Epidermal melanocyte (primary cell): ENCODE measurements at regions not wholly inside any gene's neighbourhood (a gene's known extent, or its start where the extent isn't known, plus 50 kb on each side); places are given as distances from the start of the nearest gene placed in this dataset.
"Not testable (repeated sequence)": the region's sequence is repeated elsewhere in the genome, so short reads cannot be mapped to it uniquely, and the experiment has no call there.

Source experiments
- DNase-seq: peaks from one replicate; pipeline ENCODE4 v3.0.0; 2011; ENCODE audit warnings: low spot score; ENCODE audit not compliant: insufficient read length

DNA sequence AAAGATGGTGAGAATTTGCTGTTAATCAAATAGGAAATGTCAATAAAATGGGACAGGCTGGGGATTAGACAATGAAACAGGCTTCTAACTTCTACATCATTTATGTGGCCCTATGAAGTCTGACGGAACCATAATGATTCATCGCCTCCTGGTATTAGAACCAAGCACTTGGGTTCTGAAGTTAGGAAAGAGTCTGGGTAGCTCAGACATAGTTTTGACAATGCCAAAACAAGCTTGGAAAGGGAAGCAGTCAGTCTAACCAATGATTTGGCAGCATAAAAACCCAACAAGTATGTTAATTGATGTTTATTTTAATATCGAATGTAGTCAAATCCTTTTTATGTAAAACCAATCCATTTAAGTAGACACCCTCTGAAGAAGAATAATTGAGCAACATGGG is 160.8 kb upstream of the RSPO3 start:
- no peak for DNase-seq

DNA sequence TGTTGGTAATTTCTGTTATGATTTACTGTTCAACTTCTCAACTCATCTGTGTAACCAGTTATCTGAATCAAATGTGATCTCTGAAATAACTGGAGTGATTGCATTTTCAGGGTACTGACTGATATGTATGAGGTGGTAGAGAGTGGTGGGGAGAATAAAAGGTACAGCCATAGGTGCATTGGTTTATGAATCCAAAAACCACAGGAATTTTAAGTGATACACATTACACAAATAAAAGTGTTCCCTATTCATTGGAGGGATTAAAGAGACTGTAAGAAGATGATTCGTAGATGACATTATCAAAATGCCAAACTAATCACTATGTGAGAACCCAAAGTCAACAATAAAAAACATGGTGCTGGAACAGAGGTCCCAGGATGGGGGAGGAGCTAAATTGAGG is 158.7 kb upstream of the RSPO3 start:
- no peak for DNase-seq

DNA sequence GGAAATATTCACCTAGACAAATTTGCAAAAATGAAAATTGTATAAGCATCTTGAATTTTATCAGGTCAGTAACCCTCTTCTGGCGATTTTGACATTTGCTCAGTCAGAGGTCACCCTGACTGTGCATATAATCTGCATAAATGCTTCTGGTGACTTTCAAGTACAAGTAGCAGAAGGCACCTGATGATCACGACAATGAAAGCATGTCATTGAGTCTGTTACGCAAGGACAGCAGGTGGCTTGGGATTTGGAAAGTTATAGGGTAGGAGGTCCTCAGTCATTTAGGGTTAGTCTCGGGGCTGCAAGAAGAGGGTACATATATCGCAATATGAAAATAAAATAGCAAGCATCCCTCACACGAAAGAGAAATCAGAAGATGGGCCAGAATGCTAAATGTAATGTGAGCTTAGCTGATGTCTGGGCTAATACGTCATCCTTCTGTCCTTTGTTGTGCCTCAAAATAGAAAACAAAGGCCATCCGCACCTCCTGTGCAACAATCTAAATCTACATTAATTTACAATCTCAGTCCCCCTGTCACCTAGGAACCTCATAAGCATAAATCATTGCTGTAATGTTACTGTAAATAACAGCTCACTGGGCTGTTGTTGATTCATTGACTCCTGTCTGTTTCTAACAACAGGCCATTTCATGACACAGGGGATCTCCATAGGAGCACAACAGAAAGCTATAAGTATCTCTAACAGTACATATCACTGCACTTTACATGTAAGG is 155.2 kb upstream of the RSPO3 start:
- DNase-seq = no peak

DNA sequence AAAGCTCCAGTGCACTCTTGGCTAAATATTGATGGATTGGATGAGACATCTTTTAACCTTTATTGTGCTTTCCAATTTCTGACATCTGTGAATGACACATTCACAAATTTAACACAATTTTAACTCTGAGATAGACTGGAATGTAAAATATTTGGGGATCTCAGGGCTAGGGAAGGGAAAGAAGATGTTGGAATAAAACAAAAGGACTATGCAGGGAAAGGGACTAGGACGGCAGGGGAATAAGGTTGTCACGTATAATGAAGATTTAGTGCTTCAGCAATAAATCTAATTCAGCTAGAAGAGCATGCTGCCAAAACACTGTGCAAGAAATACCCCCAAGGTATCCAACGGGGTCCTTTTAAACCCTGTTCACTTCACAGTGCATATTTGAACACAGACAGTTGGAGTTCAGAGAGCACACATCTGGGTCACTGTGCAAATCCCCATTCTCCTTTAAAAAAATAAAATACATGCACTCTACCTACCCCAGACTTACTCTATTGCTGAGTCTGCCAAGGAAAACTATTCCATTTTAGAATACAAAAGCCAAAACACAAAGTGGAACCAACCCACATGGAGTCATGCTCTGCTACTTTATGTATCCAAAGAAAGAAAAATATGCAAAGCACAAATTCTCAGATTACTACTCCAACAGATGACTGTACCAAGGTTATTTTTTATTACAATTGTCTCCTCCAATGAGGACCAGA is 151.0 kb upstream of the RSPO3 start:
- DNase-seq = no peak

DNA sequence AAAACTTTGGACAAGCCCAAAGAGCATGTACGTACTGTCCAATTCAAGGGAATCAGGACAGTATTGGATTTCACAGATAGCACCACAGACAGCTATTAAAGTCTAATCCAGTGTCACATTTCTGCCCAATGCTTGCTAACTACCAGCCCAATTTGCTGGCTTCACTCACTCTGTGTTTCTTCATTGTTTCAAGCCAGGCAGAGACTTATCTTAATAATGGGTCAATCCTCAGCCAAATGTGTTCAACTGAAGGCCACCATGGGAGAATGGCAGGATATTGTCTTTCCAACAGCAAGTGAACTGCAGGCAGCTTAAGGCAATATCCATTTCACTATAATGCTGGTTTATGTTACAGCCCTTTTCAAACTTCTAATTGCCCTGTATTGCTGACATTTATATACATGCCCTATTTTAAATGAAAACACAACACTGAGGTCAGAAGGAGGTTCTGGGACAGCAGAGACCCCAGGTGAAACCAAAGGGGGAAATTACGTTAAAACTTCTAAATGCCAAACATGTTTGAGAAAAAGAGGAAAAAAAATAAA is 142.1 kb upstream of the RSPO3 start:
- DNase-seq = no peak

DNA sequence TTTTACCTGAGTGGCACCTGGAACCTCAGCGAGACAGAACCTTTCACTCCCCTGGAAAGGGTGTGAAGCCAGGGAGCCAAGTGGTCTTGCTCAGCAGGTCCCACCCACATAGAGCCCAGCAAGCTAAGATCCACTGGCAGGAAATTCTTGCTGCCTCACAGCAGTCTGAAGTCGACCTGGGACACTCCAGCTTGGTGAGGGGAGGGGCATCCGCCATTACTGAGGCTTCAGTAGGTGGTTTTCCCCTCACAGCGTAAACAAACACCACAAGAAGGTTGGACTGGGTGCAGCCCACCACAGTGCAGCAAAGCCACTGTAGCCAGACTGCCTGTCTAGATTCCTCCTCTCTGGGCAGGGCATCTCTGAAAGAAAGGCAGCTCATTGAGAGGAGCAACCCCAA is 134.7 kb upstream of the RSPO3 start:
- no peak for DNase-seq

DNA sequence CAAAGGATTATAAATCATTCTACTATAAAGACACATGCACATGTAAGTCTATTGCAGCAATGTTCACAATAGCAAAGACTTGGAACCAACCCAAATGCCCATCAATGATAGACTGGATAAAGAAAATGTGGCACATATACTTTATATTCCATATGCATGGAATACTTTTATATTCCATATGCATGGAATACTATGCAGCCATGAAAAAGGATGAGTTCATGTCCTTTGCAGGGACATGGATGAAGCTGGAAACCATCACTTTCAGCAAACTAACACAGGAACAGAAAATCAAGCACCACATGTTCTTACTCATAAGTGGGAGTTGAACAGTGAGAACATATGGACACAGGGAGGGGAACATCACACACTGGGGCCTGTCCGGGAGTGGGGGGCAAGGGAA is 130.3 kb upstream of the RSPO3 start:
- DNase-seq = not testable (repeated sequence)

DNA sequence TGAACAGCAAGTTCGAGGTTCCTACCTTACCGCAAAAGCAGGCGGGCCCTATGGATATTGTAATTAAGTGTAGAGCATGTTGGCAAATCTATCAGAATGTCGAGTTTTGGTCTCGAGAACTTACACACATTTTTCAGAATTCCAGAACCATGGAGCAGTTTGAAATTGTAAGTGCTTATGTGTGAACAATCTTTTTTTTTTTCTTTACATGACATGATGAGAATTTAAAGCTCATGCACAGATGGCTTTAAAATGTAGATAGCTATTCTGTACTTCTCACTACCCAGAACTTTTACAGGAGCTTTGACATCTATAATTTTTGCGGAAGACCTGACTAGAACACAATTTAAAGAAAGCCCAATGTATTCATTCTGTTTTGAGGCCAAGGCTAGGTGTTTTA is 117.8 kb upstream of the RSPO3 start:
- no peak for DNase-seq

DNA sequence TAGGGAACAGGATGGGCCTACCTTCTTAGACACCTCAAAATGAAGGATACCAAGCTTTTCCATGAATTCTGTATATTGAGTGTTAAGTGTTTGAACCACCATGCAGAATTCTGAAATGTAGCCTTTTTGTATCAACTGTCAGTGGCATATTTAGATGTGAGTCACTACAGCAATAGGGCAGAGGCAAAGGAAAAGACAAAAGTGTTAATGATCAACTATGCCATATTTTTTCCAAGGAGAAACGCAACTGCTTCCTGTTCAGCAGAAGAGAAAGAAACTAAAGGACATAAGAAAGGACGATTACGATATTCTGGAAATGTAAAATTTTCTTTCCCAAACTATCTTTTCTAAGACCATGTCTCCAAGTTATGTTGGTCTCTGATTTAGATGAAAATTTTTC is 104.6 kb upstream of the RSPO3 start:
- DNase-seq = no peak

DNA sequence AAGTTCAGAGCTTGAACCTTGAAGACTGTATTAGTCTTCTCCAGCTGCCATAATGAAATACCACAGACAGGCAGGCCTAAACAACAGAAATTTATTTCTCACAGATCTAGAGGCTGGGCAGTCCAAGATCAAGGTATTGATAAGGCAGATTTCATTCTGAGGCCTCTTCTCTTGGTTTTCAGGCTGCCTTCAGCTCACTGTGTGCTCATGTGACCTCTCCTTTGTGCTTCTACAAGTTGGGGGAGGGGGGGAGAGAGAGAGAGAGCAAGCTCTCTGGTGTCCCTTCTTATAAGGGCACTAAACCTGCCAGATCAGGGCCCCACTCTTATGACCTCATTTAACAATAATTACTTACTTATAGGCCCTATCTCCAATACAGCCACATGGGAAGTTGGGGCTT is 102.6 kb upstream of the RSPO3 start:
- DNase-seq = no peak

DNA sequence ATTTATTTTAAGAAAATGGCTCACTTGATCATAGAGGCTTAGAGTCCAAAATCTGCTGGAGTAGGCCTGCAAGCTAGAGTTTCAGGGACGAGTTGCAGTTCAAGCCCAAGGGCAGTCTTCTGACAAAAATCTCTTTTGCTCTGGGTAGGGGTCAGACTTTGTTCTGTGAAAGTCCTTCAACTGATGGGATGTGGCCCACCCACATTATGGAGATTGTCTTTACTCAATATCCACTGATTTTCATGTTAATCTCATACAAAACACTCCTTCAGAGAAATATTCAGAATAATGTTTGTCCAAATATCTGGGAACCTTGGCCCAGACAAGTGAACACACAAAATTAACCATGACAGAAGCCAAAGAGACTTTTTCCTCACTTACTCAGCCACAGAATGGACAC is 98.6 kb upstream of the RSPO3 start:
- DNase-seq = no peak

DNA sequence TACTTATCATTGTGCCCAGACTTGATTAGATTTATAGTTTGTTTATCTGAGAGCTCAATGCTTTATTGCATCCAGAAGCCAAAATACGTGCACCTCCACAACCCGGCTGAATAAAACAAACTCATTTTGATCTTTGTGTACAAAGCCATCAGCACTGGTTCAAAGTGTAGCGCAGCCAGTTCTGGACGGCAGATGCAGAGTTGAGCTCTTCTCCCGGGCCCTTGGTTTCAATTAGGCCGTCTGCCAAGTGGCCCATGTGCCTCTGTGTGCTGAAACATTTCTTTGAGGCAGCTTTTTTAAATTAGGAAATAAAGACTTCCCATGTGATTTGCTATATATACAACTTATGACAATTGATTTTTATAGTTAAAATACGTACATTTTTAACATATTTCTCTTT is 96.2 kb upstream of the RSPO3 start:
- peak; percentile 67 for DNase-seq

DNA sequence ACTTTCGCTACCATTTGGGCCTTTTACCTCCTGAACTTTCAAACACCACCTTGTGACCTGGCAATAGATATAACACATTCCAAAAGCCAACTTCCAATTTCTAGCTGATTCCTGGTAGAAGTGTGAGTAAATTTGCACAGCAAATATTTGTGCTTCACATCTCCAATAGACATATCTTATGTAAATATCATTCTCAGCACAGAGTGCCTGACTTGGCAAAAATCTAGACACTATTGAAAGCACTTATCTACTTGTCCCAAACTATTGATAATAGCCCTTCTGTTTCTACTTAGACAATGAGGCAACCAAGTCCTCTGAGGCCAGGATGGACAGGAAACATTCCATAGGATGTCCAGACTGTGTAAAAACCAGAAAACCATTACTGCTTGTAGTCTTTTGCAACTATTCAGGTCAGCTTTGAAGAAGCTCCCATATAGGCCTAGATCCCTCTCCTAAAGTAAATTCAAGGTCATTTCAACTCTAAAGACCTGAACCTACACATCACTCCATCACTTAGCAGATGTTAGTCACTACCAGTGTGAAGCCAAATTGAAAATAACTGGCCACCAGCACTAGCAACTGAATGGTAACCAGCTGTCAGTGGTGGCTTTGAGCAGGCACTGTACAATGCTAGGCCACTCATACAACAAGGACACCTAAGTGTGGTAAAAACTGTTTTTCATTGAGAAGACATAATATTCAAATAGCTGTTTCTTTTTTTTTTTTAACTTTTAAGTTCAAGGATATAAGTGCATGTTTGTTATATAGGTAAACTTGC is 95.3 kb upstream of the RSPO3 start:
- DNase-seq = no peak

DNA sequence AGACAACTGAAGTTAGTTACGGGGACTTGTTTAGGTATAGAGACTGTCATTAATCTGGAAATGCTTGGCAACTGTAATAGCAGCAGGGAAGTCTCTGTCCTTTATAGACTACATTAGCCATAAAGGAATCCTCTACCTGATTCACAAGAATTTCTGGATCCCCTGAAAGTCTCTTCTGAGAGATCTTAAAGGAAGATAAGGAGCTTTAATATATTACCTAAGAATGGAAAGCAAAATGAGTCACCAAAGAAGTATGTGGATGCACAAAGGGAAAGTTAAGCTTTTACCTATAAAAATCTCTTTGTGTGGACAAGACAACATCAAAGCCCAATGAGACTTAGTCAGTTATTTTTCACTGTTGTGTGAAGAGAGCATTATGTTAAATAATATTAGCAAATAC is 92.2 kb upstream of the RSPO3 start:
- no peak for DNase-seq

DNA sequence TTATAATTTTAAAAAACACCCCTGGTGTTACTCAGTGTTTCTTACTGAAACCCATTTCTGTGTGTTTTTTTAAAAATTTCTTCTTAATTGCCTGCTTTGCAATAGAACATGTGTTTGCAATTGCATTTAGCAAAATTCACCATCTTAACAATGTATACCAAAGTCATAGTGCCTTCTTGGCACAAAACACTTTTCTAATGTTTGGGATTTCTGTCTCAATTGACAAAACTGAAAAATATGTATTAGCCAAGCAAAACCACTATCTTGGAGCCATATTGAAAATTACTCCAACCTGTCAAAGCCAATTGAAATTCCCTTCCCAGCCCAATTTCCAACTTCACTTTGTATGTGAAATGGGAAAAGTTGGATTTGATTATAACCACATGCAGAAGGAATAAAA is 88.4 kb upstream of the RSPO3 start:
- no peak for DNase-seq

DNA sequence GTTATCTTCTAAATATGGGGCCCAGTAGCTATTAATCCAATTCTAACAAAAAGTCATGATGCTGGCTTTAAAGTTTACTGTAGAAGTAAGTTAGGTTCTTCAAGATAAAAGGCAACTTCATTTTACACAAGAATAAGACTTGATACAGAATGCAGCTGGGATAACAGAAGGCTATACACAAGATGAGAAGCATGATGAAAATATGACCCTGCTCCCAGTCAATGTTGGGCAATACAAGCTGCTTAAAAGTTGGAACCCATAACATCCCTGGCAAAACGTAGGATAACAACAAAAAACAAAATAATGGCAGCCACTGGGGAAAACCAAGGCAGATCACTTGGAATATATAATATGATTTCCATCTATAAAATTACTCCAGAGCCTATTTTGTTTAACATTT is 87.6 kb upstream of the RSPO3 start:
- DNase-seq = no peak

DNA sequence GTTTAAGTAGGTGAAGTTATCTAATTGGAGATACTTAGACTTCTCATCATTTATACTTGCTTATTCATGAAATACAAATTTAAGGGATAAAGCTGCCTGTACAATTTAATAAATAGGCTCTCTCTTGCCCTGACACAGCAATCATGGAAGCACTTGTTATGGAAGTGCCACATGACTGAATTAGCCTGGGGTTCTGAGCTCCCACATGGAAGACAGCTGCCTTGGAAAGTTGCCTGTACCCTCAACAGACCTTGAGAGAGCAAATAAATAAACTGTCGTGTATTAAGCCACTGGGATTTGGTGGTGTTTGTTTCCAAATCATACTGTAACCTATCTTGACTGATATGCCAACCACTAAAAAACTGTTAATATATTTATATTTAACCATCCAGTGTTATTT is 87.0 kb upstream of the RSPO3 start:
- DNase-seq = peak; percentile 82

DNA sequence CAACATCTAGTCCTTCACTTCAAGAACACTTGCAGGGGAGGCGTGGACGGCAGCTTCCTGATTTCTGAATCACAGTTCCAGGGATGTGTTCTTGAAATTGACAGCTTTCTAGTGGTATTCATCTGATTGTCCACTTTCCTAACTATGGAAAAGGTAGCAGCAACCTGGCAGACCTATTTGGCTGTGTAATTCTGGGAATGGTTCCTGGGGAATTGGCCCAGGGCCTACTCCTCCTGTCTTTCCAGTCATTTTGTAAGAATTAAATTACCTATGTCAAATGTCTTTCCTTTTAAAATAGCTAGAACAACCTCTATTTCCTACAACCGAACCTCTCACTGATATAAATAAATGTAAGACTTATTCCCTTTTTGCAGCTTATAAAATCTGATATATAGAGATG is 85.5 kb upstream of the RSPO3 start:
- DNase-seq = no peak

DNA sequence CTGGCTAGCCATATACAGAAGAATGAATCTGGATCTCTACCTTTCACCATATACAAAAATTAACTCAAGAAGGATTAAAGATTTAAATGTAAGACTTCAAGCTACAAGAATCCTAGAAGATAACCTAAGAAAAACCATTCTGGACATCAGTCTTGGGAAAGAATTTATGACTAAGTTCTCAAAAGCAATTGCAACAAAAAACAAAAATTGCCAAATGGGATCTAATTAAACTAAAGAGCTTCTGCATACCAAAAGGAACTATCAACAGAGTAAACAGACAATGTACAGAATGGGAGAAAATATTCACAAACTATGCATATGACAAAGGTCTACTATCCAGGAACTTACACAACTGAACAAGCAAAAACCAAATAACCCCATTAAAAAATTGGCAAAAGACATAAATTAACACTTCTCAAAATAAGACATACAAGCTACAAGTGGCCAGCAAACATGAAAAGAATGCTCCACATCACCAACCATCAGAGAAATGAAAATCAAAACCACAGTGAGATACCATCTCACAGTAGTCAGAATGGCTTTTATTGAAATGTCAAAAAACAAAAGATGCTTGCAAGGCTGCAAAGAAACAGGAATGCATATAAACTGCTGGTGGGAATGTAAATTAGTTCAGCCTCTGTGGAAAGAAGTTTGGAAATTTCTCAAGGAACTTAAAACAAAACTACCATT is 66.8 kb upstream of the RSPO3 start:
- peak; percentile 19 for DNase-seq

DNA sequence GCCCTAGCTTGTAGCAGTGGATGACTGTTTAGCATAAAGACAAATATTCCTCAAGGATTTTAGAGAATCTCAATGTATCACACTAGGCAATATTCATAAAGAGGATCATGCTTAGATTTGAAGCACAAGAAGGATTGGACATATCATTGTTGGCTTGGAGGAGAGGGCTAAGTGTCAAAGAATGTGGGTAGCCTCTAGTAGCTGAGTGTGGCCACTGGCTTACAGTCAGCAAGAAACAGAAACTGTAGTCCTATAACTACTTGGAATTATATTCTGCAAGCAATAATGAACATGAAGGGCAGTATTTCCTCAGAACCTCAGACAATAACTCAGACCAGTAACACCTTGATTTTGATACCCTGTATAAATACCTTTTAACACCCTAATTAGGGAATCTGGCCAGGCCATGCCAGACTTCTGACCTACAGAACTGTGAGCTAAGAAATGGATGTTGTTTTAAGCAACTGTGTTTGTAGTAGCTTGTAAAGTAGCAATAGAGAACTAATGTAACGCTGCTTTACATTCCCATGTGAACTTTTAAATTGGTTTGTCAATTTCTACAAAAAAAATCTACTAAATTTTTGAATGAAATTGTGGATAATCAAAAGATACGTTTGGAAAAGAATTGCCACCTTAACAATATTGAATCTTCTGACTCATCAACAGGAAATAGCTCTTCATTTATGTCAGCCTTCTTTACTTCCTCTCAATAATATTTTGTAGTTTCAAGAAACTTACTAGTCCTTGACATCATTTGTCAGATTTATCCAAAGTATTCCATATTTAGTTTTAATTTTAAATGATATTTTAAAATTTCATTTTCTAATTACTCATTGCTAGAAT is 65.2 kb upstream of the RSPO3 start:
- DNase-seq = no peak

DNA sequence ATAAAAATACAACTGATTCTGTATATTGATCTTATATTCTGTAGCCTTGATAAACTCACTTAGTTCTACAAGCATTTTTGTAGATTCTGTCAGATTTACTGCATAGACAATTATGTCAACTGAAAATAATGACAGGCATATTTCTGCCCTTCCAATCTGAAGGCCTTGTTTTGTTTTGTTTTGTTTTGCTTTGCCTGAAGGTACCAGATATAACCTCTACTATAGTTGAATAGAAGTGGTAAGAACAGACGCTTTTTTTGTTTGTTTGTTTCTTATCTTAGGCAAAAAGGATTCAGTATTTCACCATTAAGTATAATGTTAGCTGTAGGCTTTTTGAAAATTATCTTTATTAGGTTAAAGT is 64.6 kb upstream of the RSPO3 start:
- no peak for DNase-seq
